ENCODE measurements at regions not wholly inside any gene's neighbourhood (a gene's known extent, or its start where the extent isn't known, plus 50 kb on each side); places are given as distances from the start of the nearest gene placed in this dataset.

DNA sequence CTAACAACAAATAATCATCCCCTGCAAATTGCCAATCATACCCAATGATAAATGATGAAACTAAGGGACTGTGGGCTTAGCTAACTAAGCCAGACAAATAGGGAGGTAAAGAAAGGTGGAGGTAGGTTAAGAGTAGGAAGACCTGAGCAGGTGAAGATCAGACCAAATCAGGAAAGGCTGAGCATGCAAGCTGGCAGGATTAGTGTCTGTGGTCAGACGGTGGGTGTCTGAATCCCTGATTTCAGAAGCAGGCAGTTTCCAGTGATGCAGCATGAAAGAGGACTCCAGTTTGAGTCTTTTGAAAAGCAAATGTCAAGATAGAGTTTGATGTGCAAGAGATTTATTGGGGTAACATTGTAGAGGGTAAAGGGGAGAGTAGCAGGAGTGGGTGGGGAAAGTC, 181.4 kb upstream of the MYLIP start:
- CTCF ChIA-PET, result interaction anchor here (0.5 kb wide), 1 partner anchor 55 kb away, joined by 4 read pairs; no protein-coding TSS in a partner anchor
- DNase-seq (ENCODE audit: low read depth, low spot score), result no peak

GRCh38 chr6:15946701-15947385, 182.0 kb upstream of the MYLIP start:
- TF ChIP-seq CTCF (IDR thresholded peaks at IDR 0.05; ENCODE audit: insufficient read depth, low read length, missing control alignments), result no peak
- ChIA-PET POLR2A (no interaction called here), CTCF (no interaction called here)
- H3K4me3 ChIP-seq (ENCODE audit: low read depth, low read length), result no peak overlapping the region
- no peak for DNase-seq (ENCODE audit: low read depth, low spot score)

More for the DNA sequence above, 181.4 kb upstream of the MYLIP start:
- no peak overlapping the region for H3K4me3 ChIP-seq (ENCODE audit: low read depth, low read length)
- POLR2A ChIA-PET, result no interaction called here
- no peak for TF ChIP-seq CTCF (IDR thresholded peaks at IDR 0.05; ENCODE audit: insufficient read depth, low read length, missing control alignments)

DNA sequence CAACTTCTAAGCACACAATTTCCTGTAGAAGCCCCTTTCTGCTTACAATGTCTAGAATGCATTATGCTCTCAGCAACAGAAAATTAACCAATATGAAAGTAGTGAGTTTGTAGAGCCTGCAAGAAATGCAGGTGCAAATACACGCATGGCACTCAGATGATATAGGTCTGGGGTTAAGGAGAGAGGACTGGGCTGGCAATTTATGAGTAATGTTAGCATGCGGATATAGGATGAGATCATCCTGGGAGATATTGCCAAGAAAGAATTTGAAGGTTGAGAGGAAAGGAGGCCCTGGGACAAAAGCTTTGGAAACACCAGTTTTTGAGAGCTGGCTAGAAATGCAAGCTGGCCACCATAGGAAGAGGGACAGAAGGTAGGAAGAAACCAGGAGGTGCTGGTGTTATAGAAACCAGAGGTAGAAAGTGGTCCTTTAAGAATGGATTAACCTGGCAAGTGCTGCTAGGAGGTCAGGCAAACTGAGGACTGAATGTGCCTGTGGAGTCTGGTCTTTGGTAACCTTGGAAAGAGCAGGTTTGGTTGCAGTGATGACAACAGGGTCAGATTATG, 183.2 kb upstream of the MYLIP start:
- CTCF ChIA-PET, result no interaction called here
- no peak for DNase-seq (ENCODE audit: low read depth, low spot score)
- POLR2A ChIA-PET, result no interaction called here
- H3K4me3 ChIP-seq (ENCODE audit: low read depth, low read length), result no peak overlapping the region
- TF ChIP-seq CTCF (IDR thresholded peaks at IDR 0.05; ENCODE audit: insufficient read depth, low read length, missing control alignments), result no peak

DNA sequence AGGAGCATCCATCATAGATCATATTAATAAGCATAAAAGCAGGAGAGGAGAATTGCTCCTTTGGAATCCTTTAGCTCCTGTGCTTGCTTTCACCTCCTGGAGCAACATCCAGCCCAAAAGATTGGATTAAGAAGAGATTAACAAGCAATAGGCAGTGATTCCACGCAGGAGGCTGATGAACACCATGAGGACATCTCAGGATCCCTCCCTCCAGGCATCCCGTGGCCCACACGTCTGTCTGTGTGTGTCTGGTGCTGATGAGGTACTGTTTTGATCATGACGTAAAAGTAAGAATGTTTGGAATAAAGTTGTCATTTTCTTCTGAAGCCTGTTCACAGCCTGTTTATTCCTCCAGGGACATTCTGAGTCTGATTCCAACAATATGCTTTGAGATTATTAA, 185.5 kb upstream of the MYLIP start:
- TF ChIP-seq CTCF (IDR thresholded peaks at IDR 0.05; ENCODE audit: insufficient read depth, low read length, missing control alignments), result no peak
- DNase-seq (ENCODE audit: low read depth, low spot score), result no peak
- ChIA-PET POLR2A (no interaction called here), CTCF (no interaction called here)
- no peak overlapping the region for H3K4me3 ChIP-seq (ENCODE audit: low read depth, low read length)

- POLR2A ChIA-PET, result no interaction called here
- TF ChIP-seq CTCF (IDR thresholded peaks at IDR 0.05; ENCODE audit: insufficient read depth, low read length, missing control alignments), result no peak
- no peak overlapping the region for H3K4me3 ChIP-seq (ENCODE audit: low read depth, low read length)
- CTCF ChIA-PET, result no interaction called here
- no peak for DNase-seq (ENCODE audit: low read depth, low spot score)
Observed at GRCh38 chr6:15941168-15941567, 187.7 kb upstream of the MYLIP start.

- ChIA-PET CTCF (no interaction called here), POLR2A (no interaction called here)
- TF ChIP-seq CTCF (IDR thresholded peaks at IDR 0.05; ENCODE audit: insufficient read depth, low read length, missing control alignments), result no peak
- no peak overlapping the region for H3K4me3 ChIP-seq (ENCODE audit: low read depth, low read length)
- no peak for DNase-seq (ENCODE audit: low read depth, low spot score)
Observed at GRCh38 chr6:15938107-15938506, 190.8 kb upstream of the MYLIP start.

Measured in AG04449 (cell line).